ENCODE measurements at regions not wholly inside any gene's neighbourhood (a gene's known extent, or its start where the extent isn't known, plus 50 kb on each side); places are given as distances from the start of the nearest gene placed in this dataset.

GRCh38 chr5:3309538-3309937, 286.1 kb upstream of the IRX1 start:
- TF ChIP-seq, protein P1, sequence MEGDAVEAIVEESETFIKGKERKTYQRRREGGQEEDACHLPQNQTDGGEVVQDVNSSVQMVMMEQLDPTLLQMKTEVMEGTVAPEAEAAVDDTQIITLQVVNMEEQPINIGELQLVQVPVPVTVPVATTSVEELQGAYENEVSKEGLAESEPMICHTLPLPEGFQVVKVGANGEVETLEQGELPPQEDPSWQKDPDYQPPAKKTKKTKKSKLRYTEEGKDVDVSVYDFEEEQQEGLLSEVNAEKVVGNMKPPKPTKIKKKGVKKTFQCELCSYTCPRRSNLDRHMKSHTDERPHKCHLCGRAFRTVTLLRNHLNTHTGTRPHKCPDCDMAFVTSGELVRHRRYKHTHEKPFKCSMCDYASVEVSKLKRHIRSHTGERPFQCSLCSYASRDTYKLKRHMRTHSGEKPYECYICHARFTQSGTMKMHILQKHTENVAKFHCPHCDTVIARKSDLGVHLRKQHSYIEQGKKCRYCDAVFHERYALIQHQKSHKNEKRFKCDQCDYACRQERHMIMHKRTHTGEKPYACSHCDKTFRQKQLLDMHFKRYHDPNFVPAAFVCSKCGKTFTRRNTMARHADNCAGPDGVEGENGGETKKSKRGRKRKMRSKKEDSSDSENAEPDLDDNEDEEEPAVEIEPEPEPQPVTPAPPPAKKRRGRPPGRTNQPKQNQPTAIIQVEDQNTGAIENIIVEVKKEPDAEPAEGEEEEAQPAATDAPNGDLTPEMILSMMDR (IDR thresholded peaks at IDR 0.05; ENCODE audit: insufficient read depth, low read depth, low read length), result no peak
- ChIA-PET CTCF (no interaction called here), POLR2A (no interaction called here)
- no peak for DNase-seq (ENCODE audit: low read depth)
- H3K4me3 ChIP-seq (ENCODE audit: low read depth, low read length), result no peak overlapping the region
- no peaks in the 10 kb centered on the region for H3K27me3 ChIP-seq (ENCODE audit: control insufficient read depth, insufficient read depth, low read length)
- no peaks in the 10 kb centered on the region for H3K36me3 ChIP-seq (ENCODE audit: control insufficient read depth, insufficient read depth, low read length)

GRCh38 chr5:3307982-3308621, 287.5 kb upstream of the IRX1 start:
- POLR2A ChIA-PET, result no interaction called here
- CTCF ChIA-PET, result no interaction called here
- TF ChIP-seq, protein P1 (IDR thresholded peaks at IDR 0.05; ENCODE audit: insufficient read depth, low read depth, low read length), result no peak

GRCh38 chr5:3305432-3305831, 290.2 kb upstream of the IRX1 start:
- Histone ChIP-seq H3K4me3 (ENCODE audit: low read depth, low read length) (no peak overlapping the region), H3K27me3 (ENCODE audit: control insufficient read depth, insufficient read depth, low read length) (no peaks in the 10 kb centered on the region), H3K36me3 (ENCODE audit: control insufficient read depth, insufficient read depth, low read length) (no peaks in the 10 kb centered on the region)
- ChIA-PET CTCF (no interaction called here), POLR2A (no interaction called here)
- TF ChIP-seq, protein P1 (IDR thresholded peaks at IDR 0.05; ENCODE audit: insufficient read depth, low read depth, low read length), result no peak
- DNase-seq (ENCODE audit: low read depth), result no peak

More at GRCh38 chr5:3307982-3308621, 287.5 kb upstream of the IRX1 start:
- no peak overlapping the region for H3K4me3 ChIP-seq (ENCODE audit: low read depth, low read length)
- H3K27me3 ChIP-seq (ENCODE audit: control insufficient read depth, insufficient read depth, low read length), result no peaks in the 10 kb centered on the region
- no peak for DNase-seq (ENCODE audit: low read depth)
- no peaks in the 10 kb centered on the region for H3K36me3 ChIP-seq (ENCODE audit: control insufficient read depth, insufficient read depth, low read length)

GRCh38 chr5:3304346-3304745, 291.3 kb upstream of the IRX1 start:
- POLR2A ChIA-PET, result no interaction called here
- CTCF ChIA-PET, result no interaction called here
- Histone ChIP-seq H3K36me3 (ENCODE audit: control insufficient read depth, insufficient read depth, low read length) (no peaks in the 10 kb centered on the region), H3K27me3 (ENCODE audit: control insufficient read depth, insufficient read depth, low read length) (no peaks in the 10 kb centered on the region), H3K4me3 (ENCODE audit: low read depth, low read length) (no peak overlapping the region)
- DNase-seq (ENCODE audit: low read depth), result no peak
- TF ChIP-seq, protein P1 (IDR thresholded peaks at IDR 0.05; ENCODE audit: insufficient read depth, low read depth, low read length), result no peak

DNA sequence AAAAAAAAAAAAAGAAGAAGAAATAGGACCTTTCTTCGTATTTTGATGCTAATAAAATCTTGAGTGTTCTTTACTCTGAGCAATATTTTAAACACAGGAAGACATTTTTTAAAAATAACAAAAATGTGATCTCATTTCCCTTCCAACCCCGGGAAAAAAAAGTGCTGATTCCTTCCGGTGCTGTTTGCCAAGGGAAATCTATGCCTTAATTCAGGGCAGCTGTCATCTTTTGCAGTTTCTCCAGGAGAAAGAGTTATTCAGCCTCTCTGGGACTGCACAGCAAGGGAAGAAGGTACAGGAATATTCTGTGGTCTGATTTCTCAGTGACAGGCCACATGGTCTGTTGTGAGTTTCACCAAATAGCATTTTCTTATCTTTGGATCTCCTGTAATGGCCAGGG, 291.9 kb upstream of the IRX1 start:
- no peaks in the 10 kb centered on the region for H3K27me3 ChIP-seq (ENCODE audit: control insufficient read depth, insufficient read depth, low read length)
- no peaks in the 10 kb centered on the region for H3K36me3 ChIP-seq (ENCODE audit: control insufficient read depth, insufficient read depth, low read length)
- no peak for DNase-seq (ENCODE audit: low read depth)
- CTCF ChIA-PET, result no interaction called here
- POLR2A ChIA-PET, result no interaction called here
- no peak overlapping the region for H3K4me3 ChIP-seq (ENCODE audit: low read depth, low read length)
- TF ChIP-seq, protein P1 (IDR thresholded peaks at IDR 0.05; ENCODE audit: insufficient read depth, low read depth, low read length), result no peak
